GM12873 (cell line): ENCODE measurements at regions not wholly inside any gene's neighbourhood (a gene's known extent, or its start where the extent isn't known, plus 50 kb on each side); places are given as distances from the start of the nearest gene placed in this dataset.

Experiments used
- TF ChIP-seq, protein P1 (sequence below): IDR thresholded peaks from 2 replicates; pipeline ENCODE4 v1.5.1; 2012; ENCODE audit warnings: low read depth, mild to moderate bottlenecking, moderate library complexity, low read length, control low read depth; ENCODE audit not compliant: insufficient read depth; ENCODE audit errors: missing control alignments

DNA sequence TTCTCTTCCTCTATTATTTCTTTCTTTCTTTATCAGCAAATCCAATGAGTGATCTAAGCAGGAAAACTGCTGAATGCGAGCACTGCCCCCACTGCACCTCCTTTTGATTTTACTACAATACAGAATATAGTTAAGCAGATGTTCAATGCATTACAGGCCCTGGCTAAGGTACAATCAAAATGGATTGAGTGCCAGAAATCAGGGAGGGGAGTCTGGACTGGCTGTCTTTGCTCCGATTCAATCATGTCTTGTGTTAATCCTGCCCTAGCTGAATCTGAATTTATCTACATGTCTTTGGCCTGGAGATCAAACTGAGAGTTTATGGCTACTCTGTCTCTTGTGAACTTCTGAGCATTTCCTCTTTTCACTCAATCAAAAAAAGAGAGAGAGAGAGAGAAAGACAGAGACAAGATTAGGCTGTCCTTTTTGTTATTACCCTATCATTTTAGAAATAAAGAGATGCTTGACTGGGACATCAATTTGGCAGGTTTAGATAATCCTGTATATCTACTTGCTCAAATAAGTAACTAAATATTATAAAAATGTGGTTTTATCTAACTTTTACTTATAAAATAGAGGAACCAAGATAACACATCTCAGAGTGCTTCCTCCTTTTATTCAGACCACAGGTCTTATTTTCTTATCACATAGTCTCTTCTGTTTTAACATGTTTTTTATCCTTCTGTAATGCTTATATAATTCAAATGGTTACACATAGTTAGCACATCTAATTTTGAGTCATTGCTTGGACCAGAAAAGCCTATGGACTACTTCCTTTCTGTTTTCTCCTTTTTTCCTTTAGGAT, 656.2 kb downstream of the KCNJ2 start:
- TF ChIP-seq, protein P1, sequence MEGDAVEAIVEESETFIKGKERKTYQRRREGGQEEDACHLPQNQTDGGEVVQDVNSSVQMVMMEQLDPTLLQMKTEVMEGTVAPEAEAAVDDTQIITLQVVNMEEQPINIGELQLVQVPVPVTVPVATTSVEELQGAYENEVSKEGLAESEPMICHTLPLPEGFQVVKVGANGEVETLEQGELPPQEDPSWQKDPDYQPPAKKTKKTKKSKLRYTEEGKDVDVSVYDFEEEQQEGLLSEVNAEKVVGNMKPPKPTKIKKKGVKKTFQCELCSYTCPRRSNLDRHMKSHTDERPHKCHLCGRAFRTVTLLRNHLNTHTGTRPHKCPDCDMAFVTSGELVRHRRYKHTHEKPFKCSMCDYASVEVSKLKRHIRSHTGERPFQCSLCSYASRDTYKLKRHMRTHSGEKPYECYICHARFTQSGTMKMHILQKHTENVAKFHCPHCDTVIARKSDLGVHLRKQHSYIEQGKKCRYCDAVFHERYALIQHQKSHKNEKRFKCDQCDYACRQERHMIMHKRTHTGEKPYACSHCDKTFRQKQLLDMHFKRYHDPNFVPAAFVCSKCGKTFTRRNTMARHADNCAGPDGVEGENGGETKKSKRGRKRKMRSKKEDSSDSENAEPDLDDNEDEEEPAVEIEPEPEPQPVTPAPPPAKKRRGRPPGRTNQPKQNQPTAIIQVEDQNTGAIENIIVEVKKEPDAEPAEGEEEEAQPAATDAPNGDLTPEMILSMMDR, result no peak

DNA sequence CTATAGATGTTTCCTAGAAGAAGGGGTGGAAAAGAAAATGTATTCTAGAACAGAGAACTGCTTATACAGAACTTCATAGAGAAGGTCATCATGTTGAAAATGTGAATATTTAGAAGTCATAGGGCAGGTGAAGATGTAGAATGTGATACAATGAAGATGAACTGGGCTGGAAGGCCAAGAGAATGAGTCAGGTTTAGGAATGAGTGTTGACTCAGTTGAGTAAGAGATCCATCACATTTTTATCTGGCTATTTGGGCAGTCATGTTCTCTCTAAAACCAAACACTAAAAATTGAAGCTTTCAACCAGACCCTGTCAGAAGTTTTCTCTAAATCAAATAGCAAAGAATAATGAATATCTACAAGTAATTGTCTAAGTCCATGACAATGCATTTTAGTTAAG, 660.5 kb downstream of the KCNJ2 start:
- TF ChIP-seq, protein P1, result no peak

DNA sequence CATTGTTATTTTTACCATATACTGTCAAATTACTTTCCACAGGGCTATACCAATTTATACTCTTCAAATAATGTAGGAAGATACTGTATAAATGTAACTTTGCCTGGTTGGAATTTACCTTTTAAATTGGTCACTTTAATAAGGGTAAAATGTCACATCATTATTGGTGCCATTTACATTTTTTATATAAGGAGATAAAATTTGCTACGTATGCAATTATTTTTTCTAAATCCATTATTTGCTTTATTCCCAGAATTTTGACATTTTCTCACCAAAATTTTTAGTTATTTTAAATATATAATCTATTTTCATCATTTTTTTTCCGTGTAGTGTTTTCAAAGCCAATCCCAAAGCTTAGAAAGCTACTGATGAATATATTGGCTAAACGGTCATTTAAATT, 664.7 kb downstream of the KCNJ2 start:
- TF ChIP-seq, protein P1, result no peak

DNA sequence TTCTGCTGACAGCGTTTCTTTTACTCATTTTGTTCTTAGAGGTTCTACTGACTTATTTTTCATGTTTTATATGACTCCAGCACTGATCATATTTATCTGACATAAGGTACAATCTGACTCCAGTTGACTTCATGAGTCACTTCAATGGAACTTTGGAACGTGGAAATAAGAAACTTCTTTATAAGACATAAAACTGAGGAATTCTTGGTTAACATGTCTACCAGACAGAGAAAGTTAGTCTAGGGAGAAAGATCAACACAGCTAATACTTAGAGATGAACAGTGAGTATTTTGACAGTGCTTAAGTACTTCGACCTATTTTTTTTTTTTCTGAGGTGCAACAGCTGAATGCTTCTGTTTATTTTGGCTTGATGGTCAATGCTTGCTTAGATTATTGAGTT, 679.5 kb downstream of the KCNJ2 start:
- TF ChIP-seq, protein P1, result no peak

DNA sequence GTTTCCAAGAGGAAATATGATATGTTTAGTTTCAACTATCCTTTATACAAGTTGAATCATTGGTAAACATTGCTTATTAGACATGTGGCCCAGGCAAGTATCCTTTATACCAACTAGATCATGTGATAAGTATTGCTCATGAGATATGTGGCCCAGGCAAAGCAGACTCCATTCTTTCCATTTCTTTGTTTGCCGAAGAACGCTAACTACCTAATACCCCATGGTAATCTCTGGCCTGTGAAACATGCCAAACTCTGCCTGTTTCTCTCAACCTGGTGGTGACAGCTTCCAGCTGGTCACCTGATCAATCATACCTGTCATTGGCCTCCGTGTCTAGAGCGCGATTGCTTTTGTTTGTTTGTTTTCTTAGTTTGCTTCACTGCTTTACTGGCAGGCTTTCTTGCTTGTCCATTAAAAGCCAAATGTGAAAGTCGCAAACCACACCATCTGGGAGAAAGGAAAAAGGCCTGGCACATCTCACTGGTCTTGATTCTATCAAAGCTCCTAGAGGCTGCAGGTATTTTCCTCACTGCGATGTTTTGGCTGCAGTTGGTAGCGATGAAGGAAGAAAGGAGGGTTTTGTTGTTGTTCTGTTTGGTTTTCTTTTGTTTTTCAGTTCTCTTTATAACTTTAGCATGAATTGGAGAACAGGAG, 686.2 kb downstream of the KCNJ2 start:
- TF ChIP-seq, protein P1, result no peak

DNA sequence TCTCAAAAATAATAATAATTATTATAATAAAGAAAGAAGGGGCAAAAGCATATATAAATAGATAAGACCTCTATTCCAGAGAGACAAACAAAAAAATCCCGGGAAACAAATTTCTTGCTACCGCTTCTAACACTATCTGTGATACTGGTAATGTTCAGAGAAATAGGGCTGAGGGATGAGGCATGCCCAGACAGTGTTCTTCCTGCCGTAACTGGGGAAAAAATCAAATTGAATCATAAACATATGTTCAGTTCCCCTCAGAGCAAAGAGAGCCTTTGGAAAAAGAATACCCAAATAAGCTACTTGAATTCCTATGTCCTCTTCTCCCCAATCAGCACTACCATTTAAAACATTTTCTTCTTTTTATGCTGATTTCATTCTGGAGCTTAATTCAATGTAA, 688.0 kb downstream of the KCNJ2 start:
- TF ChIP-seq, protein P1, result no peak

DNA sequence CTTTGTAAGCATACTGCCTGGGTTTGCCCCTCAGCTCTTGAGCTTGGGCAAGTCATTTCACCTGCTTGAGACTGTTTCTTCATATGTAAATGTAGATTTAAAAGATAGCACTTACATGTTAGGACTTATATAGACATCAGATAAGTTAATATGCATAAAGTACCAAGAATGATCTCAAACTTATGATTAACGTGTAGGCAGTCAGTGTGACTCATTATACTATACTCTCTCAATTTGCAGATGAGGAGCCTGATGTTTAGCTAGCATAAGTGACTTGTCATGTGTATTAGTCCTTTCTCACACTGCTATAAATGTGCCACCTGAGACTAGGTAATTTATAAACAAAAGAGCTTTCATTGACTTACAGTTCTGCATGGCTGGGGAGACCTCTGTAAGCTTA, 690.5 kb downstream of the KCNJ2 start:
- TF ChIP-seq, protein P1, result no peak
